Left lung (tissue), 4 donors: ENCODE measurements at regions not wholly inside any gene's neighbourhood (a gene's known extent, or its start where the extent isn't known, plus 50 kb on each side); places are given as distances from the start of the nearest gene placed in this dataset.

Source experiments
- ATAC-seq: fragments of 200-7000 bp; cut with Tn5 transposase; one replicate; pipeline ENCODE4 v1.9.1; 2020; ENCODE audit warnings: moderate library complexity
- DNase-seq, 4 donors: peaks; one replicate each; pipeline ENCODE4 v3.0.0-alpha.2; 2013 to 2020
- H3K27ac ChIP-seq, 2 donors: fragments of 200-600 bp; sonication (generic) in 1 of 2; one replicate each; pipeline versions ENCODE4 v1.5.0 to v1.8.0; 2020 to 2021
- H3K27me3 ChIP-seq, 2 donors: fragments of 200-600 bp; sonication (generic) in 1 of 2; one replicate each; pipeline versions ENCODE4 v1.5.0 to v1.8.0; 2020 to 2021
- H3K36me3 ChIP-seq, 2 donors: fragments of 200-600 bp; sonication (generic) in 1 of 2; one replicate each; pipeline versions ENCODE4 v1.5.0 to v1.8.0; 2020 to 2021
- H3K4me1 ChIP-seq, 2 donors: fragments of 200-600 bp; one replicate each; pipeline ENCODE4 v1.8.0; 2021
- H3K4me3 ChIP-seq, 2 donors: fragments of 200-600 bp; sonication (generic) in 1 of 2; one replicate each; pipeline versions ENCODE4 v1.5.0 to v1.8.0; 2020 to 2021; ENCODE audit warnings: mild to moderate bottlenecking in 1 of 2
- H3K9me3 ChIP-seq, 2 donors: fragments of 200-600 bp; sonication (generic) in 1 of 2; one replicate each; pipeline versions ENCODE4 v1.5.0 to v1.8.0; 2020 to 2021
- intact Hi-C, 2 donors: fragments of 100-400 bp; cut with DNase I; formaldehyde crosslinking; loops; one replicate each; pipeline versions ENCODE4 v1.11.2 to v1.14.2; 2022
- TF ChIP-seq, protein P1 (sequence below), 2 donors: fragments of 200-600 bp; sonication (generic) in 1 of 2; IDR thresholded peaks; one replicate each; pipeline versions ENCODE4 v1.5.0 to v1.8.0; 2021; ENCODE audit warnings: antibody characterized with exemption in 2 of 2
- donor health status: DM: no; HTN: yes; CAD: no.
- donor health status: DM: no; HTN: no; CAD: no.

GRCh38 chr3:18098960-18099587 is 326.1 kb downstream of the SATB1 start:
- peaks cover 0 to 13% of the 10 kb centered on the region in 2 donors for H3K9me3 ChIP-seq
- H3K27ac ChIP-seq, result no peak overlapping the region
- ATAC-seq (no peak), DNase-seq (no peak)
- no peaks in the 10 kb centered on the region for H3K4me1 ChIP-seq
- H3K4me3 ChIP-seq, result no peak overlapping the region
- H3K27me3 ChIP-seq, result no peaks in the 10 kb centered on the region
- intact Hi-C loops, result no loop called here
- H3K36me3 ChIP-seq, result no peaks in the 10 kb centered on the region
- TF ChIP-seq, protein P1, sequence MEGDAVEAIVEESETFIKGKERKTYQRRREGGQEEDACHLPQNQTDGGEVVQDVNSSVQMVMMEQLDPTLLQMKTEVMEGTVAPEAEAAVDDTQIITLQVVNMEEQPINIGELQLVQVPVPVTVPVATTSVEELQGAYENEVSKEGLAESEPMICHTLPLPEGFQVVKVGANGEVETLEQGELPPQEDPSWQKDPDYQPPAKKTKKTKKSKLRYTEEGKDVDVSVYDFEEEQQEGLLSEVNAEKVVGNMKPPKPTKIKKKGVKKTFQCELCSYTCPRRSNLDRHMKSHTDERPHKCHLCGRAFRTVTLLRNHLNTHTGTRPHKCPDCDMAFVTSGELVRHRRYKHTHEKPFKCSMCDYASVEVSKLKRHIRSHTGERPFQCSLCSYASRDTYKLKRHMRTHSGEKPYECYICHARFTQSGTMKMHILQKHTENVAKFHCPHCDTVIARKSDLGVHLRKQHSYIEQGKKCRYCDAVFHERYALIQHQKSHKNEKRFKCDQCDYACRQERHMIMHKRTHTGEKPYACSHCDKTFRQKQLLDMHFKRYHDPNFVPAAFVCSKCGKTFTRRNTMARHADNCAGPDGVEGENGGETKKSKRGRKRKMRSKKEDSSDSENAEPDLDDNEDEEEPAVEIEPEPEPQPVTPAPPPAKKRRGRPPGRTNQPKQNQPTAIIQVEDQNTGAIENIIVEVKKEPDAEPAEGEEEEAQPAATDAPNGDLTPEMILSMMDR (IDR thresholded peaks at IDR 0.05), result no peak

DNA sequence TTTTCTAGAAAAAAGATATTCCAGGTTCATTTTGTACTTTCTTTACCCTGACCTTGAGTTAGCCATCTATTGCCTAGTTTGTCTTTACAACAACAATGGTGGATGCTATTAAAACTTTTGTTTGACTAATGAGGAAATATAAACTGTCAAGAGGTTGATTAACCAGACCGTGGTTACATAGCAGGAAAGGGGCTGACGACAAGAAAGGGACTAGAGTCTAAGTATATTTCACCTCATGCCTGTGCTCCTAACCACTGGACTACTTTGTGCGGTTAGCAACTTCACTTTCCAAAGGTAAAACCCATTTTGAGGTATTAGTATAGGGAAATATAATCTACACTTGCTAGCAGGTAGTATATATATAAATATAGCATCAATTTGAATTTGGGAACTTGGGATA is 327.1 kb downstream of the SATB1 start:
- H3K36me3 ChIP-seq, result no peaks in the 10 kb centered on the region
- ATAC-seq (no peak), DNase-seq (no peak)
- peaks cover 0 to 13% of the 10 kb centered on the region in 2 donors for H3K9me3 ChIP-seq
- intact Hi-C loops, result no loop called here
- H3K4me3 ChIP-seq, result no peak overlapping the region
- H3K4me1 ChIP-seq, result no peaks in the 10 kb centered on the region
- H3K27ac ChIP-seq, result no peak overlapping the region
- H3K27me3 ChIP-seq, result no peaks in the 10 kb centered on the region
- TF ChIP-seq, protein P1 (IDR thresholded peaks at IDR 0.05), result no peak

DNA sequence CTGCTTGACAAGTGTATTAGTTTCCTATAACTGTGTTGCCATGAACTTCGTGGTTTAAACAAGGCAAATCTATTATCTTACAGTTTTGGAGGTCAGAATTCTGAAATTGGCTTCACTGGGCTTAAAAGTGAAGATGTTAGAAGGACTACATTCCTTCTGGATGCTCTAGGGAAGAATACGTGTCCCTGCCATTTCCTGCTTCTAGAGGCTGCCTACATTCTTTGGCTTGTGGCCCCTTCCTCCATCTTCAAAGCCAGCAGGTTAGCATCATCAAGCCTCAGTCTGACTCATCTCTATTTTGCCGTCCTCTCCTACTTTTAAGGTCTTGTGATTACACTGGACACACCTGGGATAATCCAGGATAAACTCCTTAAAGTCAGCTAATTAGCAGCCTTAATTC is 327.7 kb downstream of the SATB1 start:
- TF ChIP-seq, protein P1 (IDR thresholded peaks at IDR 0.05), result no peak
- Histone ChIP-seq H3K36me3 (no peaks in the 10 kb centered on the region), H3K27ac (no peak overlapping the region), H3K9me3 (peaks cover 0 to 13% of the 10 kb centered on the region in 2 donors), H3K4me3 (no peak overlapping the region), H3K4me1 (no peaks in the 10 kb centered on the region), H3K27me3 (no peaks in the 10 kb centered on the region)
- ATAC-seq, result no peak
- intact Hi-C loops, result no loop called here
- no peak for DNase-seq

GRCh38 chr3:18092726-18093125 is 332.4 kb downstream of the SATB1 start:
- TF ChIP-seq, protein P1 (IDR thresholded peaks at IDR 0.05), result no peak

DNA sequence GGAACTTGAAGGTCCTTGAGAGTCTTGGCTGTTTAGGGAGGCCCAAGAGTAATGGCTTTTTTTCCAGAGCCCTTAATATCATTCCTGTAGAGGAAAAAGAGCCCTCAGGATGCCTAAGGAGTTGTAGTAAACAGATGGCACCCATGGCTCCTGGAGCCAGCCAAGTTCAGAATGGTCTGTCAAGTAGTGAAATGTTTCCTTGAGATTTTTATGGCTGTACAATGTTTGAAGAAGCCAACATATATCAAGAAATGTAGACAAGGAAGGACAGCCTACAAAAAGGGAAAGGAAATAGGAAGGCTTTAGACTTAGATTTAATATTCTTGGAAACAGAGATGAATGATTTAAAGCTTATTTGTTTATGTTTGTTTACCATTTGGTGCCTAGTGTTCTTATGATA is 334.8 kb downstream of the SATB1 start:
- H3K9me3 ChIP-seq, result no peaks in the 10 kb centered on the region
- TF ChIP-seq, protein P1 (IDR thresholded peaks at IDR 0.05), result no peak

More at GRCh38 chr3:18092726-18093125, 332.4 kb downstream of the SATB1 start:
- H3K4me1 ChIP-seq, result no peaks in the 10 kb centered on the region
- intact Hi-C loops, result no loop called here
- no peak for DNase-seq
- H3K4me3 ChIP-seq, result no peak overlapping the region
- no peaks in the 10 kb centered on the region for H3K36me3 ChIP-seq
- no peak for ATAC-seq
- H3K27ac ChIP-seq, result no peak overlapping the region
- peaks cover 0 to 13% of the 10 kb centered on the region in 2 donors for H3K9me3 ChIP-seq
- no peaks in the 10 kb centered on the region for H3K27me3 ChIP-seq

More for the DNA sequence above, 334.8 kb downstream of the SATB1 start:
- intact Hi-C loops, result no loop called here
- ATAC-seq (no peak), DNase-seq (no peak)
- Histone ChIP-seq H3K36me3 (no peaks in the 10 kb centered on the region), H3K4me3 (no peak overlapping the region), H3K27me3 (no peaks in the 10 kb centered on the region), H3K4me1 (no peaks in the 10 kb centered on the region), H3K27ac (no peak overlapping the region)
